ENCODE measurements at regions not wholly inside any gene's neighbourhood (a gene's known extent, or its start where the extent isn't known, plus 50 kb on each side); places are given as distances from the start of the nearest gene placed in this dataset.

DNA sequence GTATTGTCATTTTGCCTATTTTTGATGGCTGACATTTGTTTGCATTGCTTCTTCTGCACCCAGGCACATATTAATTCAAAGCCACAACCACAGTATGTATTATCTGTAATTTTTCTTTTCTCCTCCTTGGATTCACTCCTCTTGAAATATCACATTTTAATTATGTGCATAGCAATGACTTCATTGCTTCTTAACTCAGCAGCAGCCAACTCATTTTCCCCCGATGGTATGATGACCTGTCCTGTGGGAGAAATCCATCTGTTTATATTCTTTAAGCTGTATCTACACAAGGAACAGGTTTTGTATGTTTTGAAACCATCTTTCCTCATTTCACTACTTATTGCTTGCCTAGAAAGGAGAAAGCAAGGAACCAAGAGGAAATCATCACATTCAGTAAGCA, 588.8 kb downstream of the INHBA start (continued):
- TF ChIP-seq, protein P1, sequence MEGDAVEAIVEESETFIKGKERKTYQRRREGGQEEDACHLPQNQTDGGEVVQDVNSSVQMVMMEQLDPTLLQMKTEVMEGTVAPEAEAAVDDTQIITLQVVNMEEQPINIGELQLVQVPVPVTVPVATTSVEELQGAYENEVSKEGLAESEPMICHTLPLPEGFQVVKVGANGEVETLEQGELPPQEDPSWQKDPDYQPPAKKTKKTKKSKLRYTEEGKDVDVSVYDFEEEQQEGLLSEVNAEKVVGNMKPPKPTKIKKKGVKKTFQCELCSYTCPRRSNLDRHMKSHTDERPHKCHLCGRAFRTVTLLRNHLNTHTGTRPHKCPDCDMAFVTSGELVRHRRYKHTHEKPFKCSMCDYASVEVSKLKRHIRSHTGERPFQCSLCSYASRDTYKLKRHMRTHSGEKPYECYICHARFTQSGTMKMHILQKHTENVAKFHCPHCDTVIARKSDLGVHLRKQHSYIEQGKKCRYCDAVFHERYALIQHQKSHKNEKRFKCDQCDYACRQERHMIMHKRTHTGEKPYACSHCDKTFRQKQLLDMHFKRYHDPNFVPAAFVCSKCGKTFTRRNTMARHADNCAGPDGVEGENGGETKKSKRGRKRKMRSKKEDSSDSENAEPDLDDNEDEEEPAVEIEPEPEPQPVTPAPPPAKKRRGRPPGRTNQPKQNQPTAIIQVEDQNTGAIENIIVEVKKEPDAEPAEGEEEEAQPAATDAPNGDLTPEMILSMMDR (IDR thresholded peaks at IDR 0.05; ENCODE audit: low read depth, low read length, missing input control) = no peak

DNA sequence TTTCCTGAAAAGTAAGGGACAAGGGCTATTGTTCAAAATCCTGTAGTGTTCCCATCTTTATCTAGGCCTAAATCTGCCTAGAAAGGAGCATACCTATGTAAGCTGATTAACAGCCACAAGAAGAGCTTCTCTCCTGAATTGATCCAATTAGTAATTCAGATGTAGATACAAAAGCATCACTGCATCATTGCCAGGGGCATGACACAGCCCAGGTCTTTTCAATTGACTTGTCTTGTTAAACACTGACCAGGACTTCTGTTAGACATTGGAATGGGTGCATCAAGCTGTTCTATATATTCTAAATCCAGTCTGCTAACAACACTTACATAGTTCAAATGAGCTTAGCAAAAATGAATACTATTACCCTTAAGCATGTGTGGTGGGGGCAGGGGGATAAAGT, 589.2 kb downstream of the INHBA start:
- no peak overlapping the region for H3K4me3 ChIP-seq (ENCODE audit: low read depth in 1 of 3, low read length in 3 of 3)

DNA sequence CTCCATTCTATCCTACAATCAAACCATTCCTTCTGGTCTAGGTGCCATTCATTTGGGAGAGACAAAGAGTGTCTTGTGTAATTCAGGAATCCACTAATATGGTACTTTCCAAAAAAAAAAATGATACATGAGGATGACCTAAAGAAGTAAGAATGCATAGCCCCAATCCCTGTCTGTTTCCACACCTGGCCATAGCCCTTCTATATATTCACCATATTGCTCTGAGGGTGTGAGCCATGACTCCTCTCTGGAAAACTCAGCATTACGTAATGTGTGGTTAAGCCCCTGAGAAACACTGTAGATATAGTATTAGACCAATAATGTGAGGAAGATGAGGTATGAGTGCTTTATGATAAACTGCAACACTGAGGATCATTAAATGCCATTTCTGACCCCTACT, 592.7 kb downstream of the INHBA start:
- no peak overlapping the region for H3K4me3 ChIP-seq (ENCODE audit: low read depth in 1 of 3, low read length in 3 of 3)
- no peaks in the 10 kb centered on the region for H3K27me3 ChIP-seq (ENCODE audit: control insufficient read depth in 4 of 4, insufficient read depth in 4 of 4, low read length in 3 of 4)
- H3K9ac ChIP-seq (ENCODE audit: low read depth in 1 of 2, low read length in 2 of 2) = no peak overlapping the region
- H3K27ac ChIP-seq (ENCODE audit: low read depth in 1 of 2, low read length in 2 of 2) = no peak overlapping the region
- 91% methylated on average over 1 of the region's 1 CpG for WGBS
- no peaks in the 10 kb centered on the region for H3K4me1 ChIP-seq (ENCODE audit: control insufficient read depth in 4 of 4, insufficient read depth in 4 of 4, low read length in 3 of 4)
- H3K36me3 ChIP-seq (ENCODE audit: control insufficient read depth in 4 of 4, insufficient read depth in 3 of 4, low read depth in 1 of 4, low read length in 3 of 4) = no peaks in the 10 kb centered on the region
- no peaks in the 10 kb centered on the region for H3K9me3 ChIP-seq (ENCODE audit: control insufficient read depth in 4 of 4, low read length in 3 of 4)
- DNase-seq (ENCODE audit: low spot score) = no peak
- TF ChIP-seq TAF1 (conservative IDR thresholded peaks at IDR 0.05) (no peak), EGR1 (IDR thresholded peaks at IDR 0.05; ENCODE audit: low read depth in 2 of 2) (no peak), GABPA (IDR thresholded peaks at IDR 0.05 in 1 of 2, conservative IDR thresholded peaks at IDR 0.05 in 1 of 2) (no peak), HNF4A (conservative IDR thresholded peaks at IDR 0.05) (no peak), JUND (IDR thresholded peaks at IDR 0.05) (no peak), FOXA2 (IDR thresholded peaks at IDR 0.05) (no peak), FOXA1 (IDR thresholded peaks at IDR 0.05) (no peak), SP1 (IDR thresholded peaks at IDR 0.05) (no peak)
- TF ChIP-seq, protein P2, sequence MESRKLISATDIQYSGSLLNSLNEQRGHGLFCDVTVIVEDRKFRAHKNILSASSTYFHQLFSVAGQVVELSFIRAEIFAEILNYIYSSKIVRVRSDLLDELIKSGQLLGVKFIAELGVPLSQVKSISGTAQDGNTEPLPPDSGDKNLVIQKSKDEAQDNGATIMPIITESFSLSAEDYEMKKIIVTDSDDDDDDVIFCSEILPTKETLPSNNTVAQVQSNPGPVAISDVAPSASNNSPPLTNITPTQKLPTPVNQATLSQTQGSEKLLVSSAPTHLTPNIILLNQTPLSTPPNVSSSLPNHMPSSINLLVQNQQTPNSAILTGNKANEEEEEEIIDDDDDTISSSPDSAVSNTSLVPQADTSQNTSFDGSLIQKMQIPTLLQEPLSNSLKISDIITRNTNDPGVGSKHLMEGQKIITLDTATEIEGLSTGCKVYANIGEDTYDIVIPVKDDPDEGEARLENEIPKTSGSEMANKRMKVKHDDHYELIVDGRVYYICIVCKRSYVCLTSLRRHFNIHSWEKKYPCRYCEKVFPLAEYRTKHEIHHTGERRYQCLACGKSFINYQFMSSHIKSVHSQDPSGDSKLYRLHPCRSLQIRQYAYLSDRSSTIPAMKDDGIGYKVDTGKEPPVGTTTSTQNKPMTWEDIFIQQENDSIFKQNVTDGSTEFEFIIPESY (IDR thresholded peaks at IDR 0.05) = no peak
- TF ChIP-seq, protein P3, sequence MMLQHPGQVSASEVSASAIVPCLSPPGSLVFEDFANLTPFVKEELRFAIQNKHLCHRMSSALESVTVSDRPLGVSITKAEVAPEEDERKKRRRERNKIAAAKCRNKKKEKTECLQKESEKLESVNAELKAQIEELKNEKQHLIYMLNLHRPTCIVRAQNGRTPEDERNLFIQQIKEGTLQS (IDR thresholded peaks at IDR 0.05) = no peak
- TF ChIP-seq, protein P1 (IDR thresholded peaks at IDR 0.05; ENCODE audit: low read depth, low read length, missing input control) = no peak
- TF ChIP-seq, protein P4, sequence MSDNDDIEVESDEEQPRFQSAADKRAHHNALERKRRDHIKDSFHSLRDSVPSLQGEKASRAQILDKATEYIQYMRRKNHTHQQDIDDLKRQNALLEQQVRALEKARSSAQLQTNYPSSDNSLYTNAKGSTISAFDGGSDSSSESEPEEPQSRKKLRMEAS (IDR thresholded peaks at IDR 0.05) = no peak

More for the DNA sequence above, 589.2 kb downstream of the INHBA start:
- TF ChIP-seq HNF4G (IDR thresholded peaks at IDR 0.05) = no peak
- TF ChIP-seq FOXA2 (IDR thresholded peaks at IDR 0.05) = no peak
- TF ChIP-seq, protein P2 (IDR thresholded peaks at IDR 0.05) = no peak
- TF ChIP-seq, protein P3 (IDR thresholded peaks at IDR 0.05) = no peak
- no peak for TF ChIP-seq JUND (IDR thresholded peaks at IDR 0.05)
- TF ChIP-seq GABPA (IDR thresholded peaks at IDR 0.05 in 1 of 2, conservative IDR thresholded peaks at IDR 0.05 in 1 of 2) = no peak
- TF ChIP-seq, protein P1 (IDR thresholded peaks at IDR 0.05; ENCODE audit: low read depth, low read length, missing input control) = no peak
- TF ChIP-seq FOXA1 (IDR thresholded peaks at IDR 0.05) = no peak
- TF ChIP-seq, protein P4 (IDR thresholded peaks at IDR 0.05) = no peak
- TF ChIP-seq YY1 (IDR thresholded peaks at IDR 0.05) = no peak
- TF ChIP-seq EGR1 (IDR thresholded peaks at IDR 0.05; ENCODE audit: low read depth in 2 of 2) = no peak
- Histone ChIP-seq H3K4me1 (ENCODE audit: control insufficient read depth in 4 of 4, insufficient read depth in 4 of 4, low read length in 3 of 4) (no peaks in the 10 kb centered on the region), H3K9me3 (ENCODE audit: control insufficient read depth in 4 of 4, low read length in 3 of 4) (no peaks in the 10 kb centered on the region), H3K9ac (ENCODE audit: low read depth in 1 of 2, low read length in 2 of 2) (no peak overlapping the region), H3K36me3 (ENCODE audit: control insufficient read depth in 4 of 4, insufficient read depth in 3 of 4, low read depth in 1 of 4, low read length in 3 of 4) (no peaks in the 10 kb centered on the region), H3K27ac (ENCODE audit: low read depth in 1 of 2, low read length in 2 of 2) (no peak overlapping the region), H3K27me3 (ENCODE audit: control insufficient read depth in 4 of 4, insufficient read depth in 4 of 4, low read length in 3 of 4) (no peaks in the 10 kb centered on the region)
- DNase-seq (ENCODE audit: low spot score) = no peak

Data from liver (tissue), 8 donors.